ENCODE measurements at regions not wholly inside any gene's neighbourhood (a gene's known extent, or its start where the extent isn't known, plus 50 kb on each side); places are given as distances from the start of the nearest gene placed in this dataset.

DNA sequence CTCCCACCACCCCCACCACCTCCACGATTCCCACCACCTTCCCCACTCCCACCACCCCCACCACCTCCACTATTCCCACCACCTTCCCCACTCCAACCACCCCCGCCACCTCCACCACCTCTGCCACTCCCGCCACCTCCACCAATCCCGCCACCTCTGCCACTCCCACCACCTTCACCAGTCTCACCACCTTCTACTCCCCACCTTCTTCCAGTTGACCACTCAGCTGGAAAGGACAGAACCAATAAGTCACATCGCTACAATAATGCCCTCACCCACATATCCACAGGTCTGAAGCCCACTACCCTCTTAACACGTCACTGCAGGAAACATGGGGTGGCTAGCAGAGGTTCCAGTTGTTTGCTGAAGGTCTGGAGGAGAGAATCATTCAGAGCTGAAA is 93.5 kb upstream of the PAX2 start:
- Mint-ChIP-seq H3K4me1 (ENCODE audit: unreplicated experiment) (peaks cover 16% of the 10 kb centered on the region), H3K27ac (ENCODE audit: unreplicated experiment) (no peak overlapping the region), H3K4me3 (ENCODE audit: unreplicated experiment) (no peak overlapping the region), H3K36me3 (ENCODE audit: unreplicated experiment) (peaks cover 1% of the 10 kb centered on the region), H3K9me3 (ENCODE audit: unreplicated experiment) (no peaks in the 10 kb centered on the region), H3K27me3 (ENCODE audit: unreplicated experiment) (peaks cover 58% of the 10 kb centered on the region)
- TF ChIP-seq, protein P1, sequence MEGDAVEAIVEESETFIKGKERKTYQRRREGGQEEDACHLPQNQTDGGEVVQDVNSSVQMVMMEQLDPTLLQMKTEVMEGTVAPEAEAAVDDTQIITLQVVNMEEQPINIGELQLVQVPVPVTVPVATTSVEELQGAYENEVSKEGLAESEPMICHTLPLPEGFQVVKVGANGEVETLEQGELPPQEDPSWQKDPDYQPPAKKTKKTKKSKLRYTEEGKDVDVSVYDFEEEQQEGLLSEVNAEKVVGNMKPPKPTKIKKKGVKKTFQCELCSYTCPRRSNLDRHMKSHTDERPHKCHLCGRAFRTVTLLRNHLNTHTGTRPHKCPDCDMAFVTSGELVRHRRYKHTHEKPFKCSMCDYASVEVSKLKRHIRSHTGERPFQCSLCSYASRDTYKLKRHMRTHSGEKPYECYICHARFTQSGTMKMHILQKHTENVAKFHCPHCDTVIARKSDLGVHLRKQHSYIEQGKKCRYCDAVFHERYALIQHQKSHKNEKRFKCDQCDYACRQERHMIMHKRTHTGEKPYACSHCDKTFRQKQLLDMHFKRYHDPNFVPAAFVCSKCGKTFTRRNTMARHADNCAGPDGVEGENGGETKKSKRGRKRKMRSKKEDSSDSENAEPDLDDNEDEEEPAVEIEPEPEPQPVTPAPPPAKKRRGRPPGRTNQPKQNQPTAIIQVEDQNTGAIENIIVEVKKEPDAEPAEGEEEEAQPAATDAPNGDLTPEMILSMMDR (IDR thresholded peaks at IDR 0.05): no peak
- no peak for DNase-seq (ENCODE audit: extremely low spot score, unreplicated experiment)

DNA sequence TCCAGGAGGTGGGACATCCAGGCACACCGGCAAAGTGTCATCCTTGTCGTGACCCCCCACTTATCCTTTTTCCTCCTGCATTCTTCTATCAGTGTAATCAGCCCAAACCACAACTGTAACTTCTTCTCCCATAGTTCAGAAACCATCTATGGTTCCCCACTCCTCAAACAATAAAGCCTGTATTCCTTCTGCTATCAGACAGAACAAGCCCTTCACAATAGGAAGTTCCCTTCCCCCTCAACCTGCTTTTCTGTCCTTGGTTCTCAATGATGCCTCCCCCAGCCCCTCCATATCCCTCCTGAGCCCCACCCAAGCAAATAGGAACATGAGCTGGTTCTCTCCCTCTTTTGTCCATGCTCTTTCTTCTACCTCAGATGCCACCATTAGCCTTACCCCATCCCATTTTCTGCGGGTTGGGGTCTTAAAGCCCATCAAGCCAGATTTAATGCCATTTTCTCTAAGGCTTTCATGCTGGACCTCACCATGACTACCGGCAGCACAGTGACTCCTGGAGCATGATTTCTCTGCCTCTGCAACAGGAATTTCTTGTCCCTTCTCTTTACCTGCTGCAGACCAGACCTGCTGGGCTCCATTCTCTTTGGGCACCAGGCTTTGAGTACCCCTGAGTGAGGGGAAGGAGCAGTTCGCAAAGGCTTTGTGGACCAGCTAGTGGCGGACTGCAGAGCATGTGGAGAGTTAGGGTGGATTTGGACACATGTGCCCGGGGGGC is 92.8 kb upstream of the PAX2 start:
- TF ChIP-seq, protein P1 (IDR thresholded peaks at IDR 0.05): no peak
- no peak for DNase-seq (ENCODE audit: extremely low spot score, unreplicated experiment)
- Mint-ChIP-seq H3K4me1 (ENCODE audit: unreplicated experiment) (peaks cover 16% of the 10 kb centered on the region), H3K9me3 (ENCODE audit: unreplicated experiment) (no peaks in the 10 kb centered on the region), H3K4me3 (ENCODE audit: unreplicated experiment) (no peak overlapping the region), H3K27ac (ENCODE audit: unreplicated experiment) (no peak overlapping the region), H3K27me3 (ENCODE audit: unreplicated experiment) (peaks cover 62% of the 10 kb centered on the region), H3K36me3 (ENCODE audit: unreplicated experiment) (peaks cover 1% of the 10 kb centered on the region)

DNA sequence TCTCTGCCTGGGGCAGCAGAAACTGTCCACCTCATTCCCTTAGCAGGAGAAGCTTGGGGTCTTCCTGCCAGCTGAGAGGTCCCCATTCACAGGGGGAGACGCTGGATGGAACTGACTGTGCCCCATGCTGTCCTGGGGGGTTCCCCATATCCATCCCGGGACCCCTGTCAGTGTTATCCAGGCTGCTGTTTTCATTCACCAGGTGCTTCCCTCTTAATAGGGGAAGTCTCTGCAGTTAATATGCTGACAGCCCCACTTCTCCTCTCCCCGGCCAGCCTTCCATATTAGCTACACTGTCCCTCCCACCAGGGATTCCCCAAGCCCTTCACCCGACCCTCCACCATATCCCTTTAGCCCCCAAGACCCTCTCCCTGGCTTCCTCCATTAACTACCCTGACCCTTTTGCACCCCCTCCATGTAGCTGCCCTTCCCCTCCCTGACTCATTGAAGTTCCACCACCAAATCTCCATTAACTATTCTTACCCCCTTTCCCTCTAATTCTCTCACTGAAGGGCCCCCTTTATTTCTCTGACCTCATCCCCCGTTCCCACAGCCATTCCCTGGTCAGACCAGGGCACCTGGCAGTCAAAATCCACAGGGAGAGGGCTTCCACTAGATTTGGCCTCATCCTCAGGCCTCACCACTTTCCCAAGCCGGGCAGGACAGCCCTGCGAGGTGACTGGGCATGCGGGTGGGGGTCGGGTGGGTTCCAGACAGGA is 92.0 kb upstream of the PAX2 start:
- peaks cover 16% of the 10 kb centered on the region for H3K4me1 Mint-ChIP-seq (ENCODE audit: unreplicated experiment)
- TF ChIP-seq, protein P1 (IDR thresholded peaks at IDR 0.05): no peak
- peaks cover 1% of the 10 kb centered on the region for H3K36me3 Mint-ChIP-seq (ENCODE audit: unreplicated experiment)
- DNase-seq (ENCODE audit: extremely low spot score, unreplicated experiment): no peak
- H3K9me3 Mint-ChIP-seq (ENCODE audit: unreplicated experiment): no peaks in the 10 kb centered on the region
- H3K27ac Mint-ChIP-seq (ENCODE audit: unreplicated experiment): no peak overlapping the region
- H3K27me3 Mint-ChIP-seq (ENCODE audit: unreplicated experiment): peaks cover 66% of the 10 kb centered on the region
- no peak overlapping the region for H3K4me3 Mint-ChIP-seq (ENCODE audit: unreplicated experiment)

DNA sequence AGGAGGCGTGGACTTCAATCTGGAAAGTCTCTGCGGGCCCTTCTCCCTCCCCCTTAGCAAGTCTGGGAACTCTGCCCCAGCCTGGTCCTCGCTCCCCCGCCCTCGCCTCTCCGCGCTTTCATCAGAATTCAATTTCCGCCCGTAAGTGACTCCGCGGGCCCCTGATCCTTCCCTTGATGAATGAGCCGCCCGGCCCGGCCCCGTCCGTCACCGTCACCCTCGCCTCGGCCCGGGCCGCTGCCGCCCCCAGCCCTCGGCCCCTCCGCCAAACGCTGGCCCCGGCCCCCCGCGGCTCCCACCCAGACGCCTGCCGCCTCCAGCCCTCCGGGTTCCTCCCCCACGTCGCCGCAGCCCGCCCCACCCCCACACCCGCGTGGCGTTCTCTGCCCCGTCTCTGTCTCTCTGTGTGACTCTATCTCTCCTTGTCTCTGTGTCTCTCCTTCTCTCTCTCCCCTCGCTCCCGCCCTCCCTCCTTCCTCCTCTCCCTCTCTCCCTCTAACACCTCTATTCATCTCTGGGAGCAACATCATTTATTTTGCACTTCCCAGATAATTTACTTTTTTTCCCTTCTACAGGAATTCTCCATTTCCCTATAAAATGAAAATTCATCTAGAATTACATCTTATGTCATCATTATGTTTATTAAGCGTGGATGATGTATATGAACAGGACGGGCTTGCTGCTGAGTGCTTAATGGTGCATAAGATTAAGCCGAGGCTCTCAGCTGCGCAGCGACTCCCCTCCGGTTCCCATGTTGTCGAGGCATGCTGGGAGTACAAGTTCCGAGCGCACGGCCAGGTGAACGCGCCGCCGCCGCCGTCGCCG is 91.2 kb upstream of the PAX2 start:
- TF ChIP-seq, protein P1 (IDR thresholded peaks at IDR 0.05): no peak
- peak overlapping the region; percentile 65 for H3K4me3 Mint-ChIP-seq (ENCODE audit: unreplicated experiment)
- H3K27me3 Mint-ChIP-seq (ENCODE audit: unreplicated experiment): peaks cover 67% of the 10 kb centered on the region
- no peak for DNase-seq (ENCODE audit: extremely low spot score, unreplicated experiment)
- H3K27ac Mint-ChIP-seq (ENCODE audit: unreplicated experiment): no peak overlapping the region
- no peaks in the 10 kb centered on the region for H3K9me3 Mint-ChIP-seq (ENCODE audit: unreplicated experiment)
- peaks cover 16% of the 10 kb centered on the region for H3K4me1 Mint-ChIP-seq (ENCODE audit: unreplicated experiment)
- H3K36me3 Mint-ChIP-seq (ENCODE audit: unreplicated experiment): peaks cover 1% of the 10 kb centered on the region
